Glutamatergic neuron (in vitro differentiated cells): ENCODE measurements at regions not wholly inside any gene's neighbourhood (a gene's known extent, or its start where the extent isn't known, plus 50 kb on each side); places are given as distances from the start of the nearest gene placed in this dataset.

Source experiments
- DNase-seq: peaks from one replicate; pipeline ENCODE4 v3.0.0; 2022
- H3K27ac Mint-ChIP-seq: one replicate; pipeline ENCODE4 v1.8.0; 2020; ENCODE audit warnings: mild to moderate bottlenecking, mixed read lengths, inconsistent platforms; ENCODE audit not compliant: unreplicated experiment
- H3K27me3 Mint-ChIP-seq: one replicate; pipeline ENCODE4 v1.8.0; 2020; ENCODE audit warnings: mild to moderate bottlenecking, moderate library complexity, mixed read lengths, inconsistent platforms; ENCODE audit not compliant: unreplicated experiment
- H3K36me3 Mint-ChIP-seq: one replicate; pipeline ENCODE4 v1.8.0; 2020; ENCODE audit warnings: mild to moderate bottlenecking, mixed read lengths, inconsistent platforms; ENCODE audit not compliant: unreplicated experiment
- H3K4me1 Mint-ChIP-seq: one replicate; pipeline ENCODE4 v1.8.0; 2020; ENCODE audit warnings: mild to moderate bottlenecking, low read depth, mixed read lengths, inconsistent platforms; ENCODE audit not compliant: unreplicated experiment
- H3K4me3 Mint-ChIP-seq: one replicate; pipeline ENCODE4 v1.8.0; 2020; ENCODE audit warnings: mild to moderate bottlenecking, mixed read lengths, inconsistent platforms; ENCODE audit not compliant: unreplicated experiment
- H3K9me3 Mint-ChIP-seq: one replicate; pipeline ENCODE4 v1.8.0; 2020; ENCODE audit warnings: mild to moderate bottlenecking, moderate library complexity, mixed read lengths, inconsistent platforms; ENCODE audit not compliant: unreplicated experiment
- CTCF ChIP-seq: fragments of 200-600 bp; sonication (generic); IDR thresholded peaks from one replicate; pipeline ENCODE4 v1.5.0; 2021; ENCODE audit not compliant: partially characterized antibody, unreplicated experiment

DNA sequence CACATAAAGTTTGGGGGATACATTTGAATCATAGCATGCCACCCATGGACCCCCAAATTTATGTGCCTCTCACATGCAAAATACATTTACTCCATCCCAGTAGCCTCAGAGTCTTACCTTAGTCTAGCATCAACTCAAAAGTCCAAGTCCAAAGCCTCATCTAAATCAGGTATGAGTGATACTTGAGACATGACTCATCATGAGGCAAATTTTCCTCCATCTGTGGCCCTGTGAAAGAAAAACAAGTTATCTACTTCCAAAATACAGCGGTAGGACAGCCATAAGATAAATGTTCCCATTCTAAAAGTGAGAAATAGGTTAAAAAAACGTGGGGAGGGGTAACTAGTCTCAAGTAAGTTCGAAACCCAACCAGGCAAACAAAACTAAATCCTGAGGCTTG is 444.2 kb downstream of the SNAPC1 start:
- peaks cover 6% of the 10 kb centered on the region for H3K9me3 Mint-ChIP-seq
- H3K27ac Mint-ChIP-seq = no peak overlapping the region
- H3K4me3 Mint-ChIP-seq = peak overlapping the region; percentile 5
- H3K27me3 Mint-ChIP-seq = no peaks in the 10 kb centered on the region
- no peaks in the 10 kb centered on the region for H3K4me1 Mint-ChIP-seq
- no peak for DNase-seq
- peaks cover 5% of the 10 kb centered on the region for H3K36me3 Mint-ChIP-seq
- TF ChIP-seq CTCF = no peak

DNA sequence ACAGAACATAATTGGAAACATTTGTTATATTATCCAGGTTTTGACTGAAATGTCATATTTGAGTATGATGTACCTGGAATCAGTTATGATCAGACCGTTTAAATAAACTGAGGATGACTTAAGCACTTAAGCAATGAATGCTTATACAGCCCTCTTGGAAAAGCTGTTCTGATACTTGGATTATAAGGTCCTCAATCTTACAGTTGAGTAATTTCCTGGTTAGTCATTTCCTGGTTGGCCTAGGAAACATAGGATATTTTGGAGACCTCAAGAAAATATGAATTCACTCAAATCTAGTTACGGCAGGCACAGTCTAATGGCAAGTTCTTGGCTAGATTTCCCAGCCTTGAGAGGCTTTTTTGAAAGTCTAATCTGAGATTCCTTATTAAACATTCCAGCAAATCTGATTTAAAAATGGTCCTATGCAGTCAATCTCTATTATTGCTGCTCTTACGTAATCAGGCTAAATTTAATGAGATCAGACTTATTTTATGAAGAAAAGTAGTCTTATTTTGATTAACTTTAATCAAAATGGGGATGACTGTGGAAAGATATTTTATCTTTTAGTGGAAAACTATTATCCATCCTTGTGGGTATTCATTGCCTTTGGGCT is 447.2 kb downstream of the SNAPC1 start:
- H3K36me3 Mint-ChIP-seq = peaks cover 5% of the 10 kb centered on the region
- no peak for DNase-seq
- TF ChIP-seq CTCF = no peak
- H3K4me3 Mint-ChIP-seq = no peak overlapping the region
- H3K4me1 Mint-ChIP-seq = no peaks in the 10 kb centered on the region
- no peaks in the 10 kb centered on the region for H3K27me3 Mint-ChIP-seq
- peaks cover 4% of the 10 kb centered on the region for H3K9me3 Mint-ChIP-seq
- H3K27ac Mint-ChIP-seq = no peak overlapping the region

- H3K4me1 Mint-ChIP-seq = no peaks in the 10 kb centered on the region
- H3K9me3 Mint-ChIP-seq = no peaks in the 10 kb centered on the region
- no peak overlapping the region for H3K4me3 Mint-ChIP-seq
- H3K27me3 Mint-ChIP-seq = no peaks in the 10 kb centered on the region
- TF ChIP-seq CTCF = no peak
- no peak for DNase-seq
- no peak overlapping the region for H3K27ac Mint-ChIP-seq
- H3K36me3 Mint-ChIP-seq = no peaks in the 10 kb centered on the region
Observed at GRCh38 chr14:62213516-62213915, 451.3 kb downstream of the SNAPC1 start.

GRCh38 chr14:62216121-62216520 is 453.9 kb downstream of the SNAPC1 start:
- Mint-ChIP-seq H3K4me3 (no peak overlapping the region), H3K9me3 (no peaks in the 10 kb centered on the region), H3K36me3 (no peaks in the 10 kb centered on the region), H3K27ac (no peak overlapping the region), H3K27me3 (no peaks in the 10 kb centered on the region), H3K4me1 (no peaks in the 10 kb centered on the region)
- DNase-seq = no peak
- no peak for TF ChIP-seq CTCF

DNA sequence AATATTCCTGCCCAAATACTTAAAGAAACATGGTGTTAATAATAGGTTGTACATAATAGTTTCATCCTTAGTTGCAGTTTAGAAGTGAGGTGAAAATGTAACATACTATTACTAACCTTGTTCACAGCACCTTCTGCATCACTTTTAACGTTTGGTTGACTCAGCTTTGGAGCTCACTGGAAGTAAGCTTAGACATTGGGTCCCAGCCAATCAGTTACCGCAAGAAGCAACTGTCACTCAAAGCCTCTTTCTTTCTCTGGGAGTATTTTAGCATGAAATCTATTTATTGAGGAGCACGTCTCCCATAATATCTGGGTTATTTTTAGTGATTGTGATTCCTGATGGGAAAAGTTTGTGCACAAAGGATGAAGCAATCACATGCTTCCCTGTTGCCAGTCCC is 472.6 kb downstream of the SNAPC1 start:
- Mint-ChIP-seq H3K4me1 (no peaks in the 10 kb centered on the region), H3K9me3 (peaks cover 2% of the 10 kb centered on the region), H3K27me3 (no peaks in the 10 kb centered on the region), H3K4me3 (no peak overlapping the region), H3K36me3 (peaks cover 10% of the 10 kb centered on the region), H3K27ac (no peak overlapping the region)
- no peak for DNase-seq
- TF ChIP-seq CTCF = no peak
